Esophagus squamous epithelium (tissue), 4 donors: ENCODE measurements at regions not wholly inside any gene's neighbourhood (a gene's known extent, or its start where the extent isn't known, plus 50 kb on each side); places are given as distances from the start of the nearest gene placed in this dataset.

Experiments used
- CTCF ChIP-seq, 6 experiments: fragments of 450-650 bp in 4 of 6; fragments of 200-600 bp in 2 of 6; sonication (generic) in 2 of 6; IDR thresholded peaks; one replicate each; pipeline ENCODE4 v1.5.1; 2016 to 2019; ENCODE audit warnings: antibody characterized with exemption in 6 of 6, mild to moderate bottlenecking in 4 of 6, moderate library complexity in 4 of 6
- POLR2A ChIP-seq, 4 donors: fragments of 450-650 bp; IDR thresholded peaks; one replicate each; pipeline ENCODE4 v1.6.1; 2017; ENCODE audit warnings: antibody characterized with exemption in 4 of 4, mild to moderate bottlenecking in 4 of 4, moderate library complexity in 3 of 4

GRCh38 chr14:75359098-75359497 is 68.7 kb upstream of the JDP2 start:
- TF ChIP-seq CTCF (IDR thresholded peaks at IDR 0.05): no peak
- no peak for TF ChIP-seq POLR2A (IDR thresholded peaks at IDR 0.05)
